ENCODE measurements at regions not wholly inside any gene's neighbourhood (a gene's known extent, or its start where the extent isn't known, plus 50 kb on each side); places are given as distances from the start of the nearest gene placed in this dataset.

GRCh38 chr3:188036375-188037194 lies 117.4 kb upstream of the LPP start:
- Histone ChIP-seq H2AFZ (replicated peaks; ENCODE audit: low read length, poor library complexity) (no peak overlapping the region), H2BK5ac (ENCODE audit: low read depth, low read length, poor library complexity, severe bottlenecking) (no peak overlapping the region), H3K18ac (ENCODE audit: low read depth, low read length) (no peak overlapping the region), H3K79me1 (ENCODE audit: low read depth in 1 of 2, low read length in 2 of 2) (no peaks in the 10 kb centered on the region), H4K5ac (ENCODE audit: low read depth, low read length) (no peak overlapping the region), H2BK20ac (ENCODE audit: low read depth, low read length) (no peak overlapping the region), H3K23ac (ENCODE audit: low read depth, low read length) (no peak overlapping the region), H3K9me3 (ENCODE audit: control insufficient read depth, insufficient read depth, low read length) (no peaks in the 10 kb centered on the region), H2AK5ac (ENCODE audit: low read depth, low read length) (no peak overlapping the region), H3K9ac (ENCODE audit: low read depth, low read length) (no peak overlapping the region), H3K4me3 (ENCODE audit: insufficient read depth, low read depth, low read length) (no peak overlapping the region), H3K4me2 (ENCODE audit: low read depth, low read length) (no peak overlapping the region), H3K4ac (ENCODE audit: low read depth, low read length) (no peak overlapping the region), H4K91ac (ENCODE audit: insufficient read depth, low read depth, low read length) (no peak overlapping the region), H4K8ac (ENCODE audit: low read depth in 2 of 2, low read length in 2 of 2) (no peak overlapping the region), H3K27me3 (ENCODE audit: control insufficient read depth, insufficient read depth, low read length) (no peaks in the 10 kb centered on the region), H3K9me1 (ENCODE audit: insufficient read depth, low read length) (0 out of 2 replicates have a peak, but pooled peaks cover 4% of the 10 kb centered on the region), H2BK15ac (ENCODE audit: low read depth, low read length) (no peak overlapping the region), H2BK120ac (ENCODE audit: low read depth, low read length) (no peak overlapping the region), H3K56ac (ENCODE audit: extremely low read depth, insufficient read depth, low read length) (no peak overlapping the region), H3K27ac (ENCODE audit: insufficient read depth, low read length) (no peak overlapping the region), H3K36me3 (ENCODE audit: control insufficient read depth, insufficient read depth, low read length) (no peaks in the 10 kb centered on the region), H2AK9ac (replicated peaks; ENCODE audit: low read depth, low read length, poor library complexity) (no peak overlapping the region), H4K20me1 (ENCODE audit: insufficient read depth, low read length) (no peaks in the 10 kb centered on the region), H3K14ac (replicated peaks; ENCODE audit: low read depth, low read length) (no peak overlapping the region), H3K4me1 (ENCODE audit: control insufficient read depth, insufficient read depth, low read length) (peaks cover 3% of the 10 kb centered on the region; the same call in 1 of the 2 replicates)
- dilution Hi-C loops (cut with HindIII; ENCODE audit: low sequenced_read_pairs, unreplicated experiment) (no loop called here), intact Hi-C loops (cut with micrococcal nuclease) (no loop called here), in situ Hi-C loops (cut with MboI; ENCODE audit: low sequenced_read_pairs) (loop anchor here (25.0 kb wide), 1 partner anchor 926 kb away; no protein-coding TSS in a partner anchor)
- BruUV-seq (replicated peaks), result no TSS peak
- no peak for ATAC-seq (ENCODE audit: low read depth)
- no peak for DNase-seq
- no peak for TF ChIP-seq RAD21 (IDR thresholded peaks at IDR 0.05; ENCODE audit: low read length)
- no peak for TF ChIP-seq SMC3 (IDR thresholded peaks at IDR 0.05; ENCODE audit: low read depth, low read length)
- no peak for TF ChIP-seq CTCF (conservative IDR thresholded peaks at IDR 0.05; ENCODE audit: low read depth, low read length)
- TF ChIP-seq ELK1 (IDR thresholded peaks at IDR 0.05; ENCODE audit: borderline replicate concordance, low read depth, low read length), result no peak
- TF ChIP-seq POLR2A (IDR thresholded peaks at IDR 0.05; ENCODE audit: low read depth, low read length), result no peak
- no CpG with 5 or more reads among the region's 3 CpGs for WGBS, 2 experiments (ENCODE audit: extremely low coverage in 2 of 2, insufficient read length in 1 of 2)
- ChIA-PET CTCF (no interaction called here), POLR2A (ENCODE audit: unreplicated experiment) (no interaction called here)

All from IMR-90 (cell line).